ENCODE measurements at regions not wholly inside any gene's neighbourhood (a gene's known extent, or its start where the extent isn't known, plus 50 kb on each side); places are given as distances from the start of the nearest gene placed in this dataset.

DNA sequence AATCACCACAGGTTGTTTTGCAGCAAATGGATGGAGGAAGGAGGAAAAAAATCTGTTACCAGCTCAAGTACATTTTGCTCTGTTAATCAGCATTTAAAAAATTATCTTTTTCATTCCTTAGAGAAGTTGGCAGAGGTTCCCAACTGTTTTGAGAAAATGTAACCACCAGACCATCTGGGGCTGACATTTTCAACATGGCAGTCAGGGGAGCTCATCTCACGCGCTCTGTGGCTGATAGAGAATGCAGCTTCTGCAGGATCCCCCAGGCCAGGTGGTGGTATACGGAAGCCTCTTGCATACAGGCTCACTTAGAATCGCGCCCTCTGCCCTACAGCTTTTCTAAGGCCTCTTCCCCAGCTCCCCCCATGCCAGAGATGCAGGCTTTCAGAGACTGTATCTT lies 68.0 kb upstream of the OPCML start:
- TF ChIP-seq POLR2A (IDR thresholded peaks at IDR 0.05; ENCODE audit: low read depth, low read length), result no peak
- TF ChIP-seq TAF1 (IDR thresholded peaks at IDR 0.05; ENCODE audit: low read depth, low read length), result no peak
- no peak for TF ChIP-seq POLR2AphosphoS5 (IDR thresholded peaks at IDR 0.05; ENCODE audit: low read depth, low read length)
